Posterior cingulate gyrus (tissue), 11 donors: ENCODE measurements at regions not wholly inside any gene's neighbourhood (a gene's known extent, or its start where the extent isn't known, plus 50 kb on each side); places are given as distances from the start of the nearest gene placed in this dataset.
"Not testable (repeated sequence)": the region's sequence is repeated elsewhere in the genome, so short reads cannot be mapped to it uniquely, and the experiment has no call there.

Experiments
- DNase-seq, 10 donors: peaks; one replicate each; pipeline versions ENCODE4 v3.0.0 to v3.0.0-alpha.2; 2020 to 2021; ENCODE audit warnings: mixed read lengths in 3 of 10
- intact Hi-C: fragments of 100-400 bp; cut with DNase I; formaldehyde crosslinking; loops from one replicate; pipeline ENCODE4 v1.15.1; 2023

- intact Hi-C loops, result no loop called here
- no peak for DNase-seq
Observed at GRCh38 chr6:66065313-66065712, 358.3 kb upstream of the EYS start.

DNA sequence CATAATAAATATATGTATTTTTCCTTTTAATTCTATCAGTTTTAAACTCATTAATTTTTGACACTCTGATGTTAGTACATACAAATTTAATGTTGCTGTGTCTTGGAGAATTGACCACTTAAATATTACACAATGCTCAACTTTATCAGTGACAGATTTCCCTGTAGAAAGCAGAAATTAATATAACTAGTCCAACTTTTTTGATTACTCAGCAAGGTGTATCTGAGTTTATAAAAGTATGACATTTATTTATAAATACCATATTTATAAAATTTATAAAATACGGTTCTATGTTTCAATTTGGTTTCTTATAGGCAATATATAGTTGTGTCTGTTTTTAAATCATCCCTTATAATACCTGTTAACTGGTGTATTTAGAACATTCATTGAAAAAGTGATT, 350.0 kb upstream of the EYS start:
- DNase-seq, result no peak
- intact Hi-C loops, result no loop called here

DNA sequence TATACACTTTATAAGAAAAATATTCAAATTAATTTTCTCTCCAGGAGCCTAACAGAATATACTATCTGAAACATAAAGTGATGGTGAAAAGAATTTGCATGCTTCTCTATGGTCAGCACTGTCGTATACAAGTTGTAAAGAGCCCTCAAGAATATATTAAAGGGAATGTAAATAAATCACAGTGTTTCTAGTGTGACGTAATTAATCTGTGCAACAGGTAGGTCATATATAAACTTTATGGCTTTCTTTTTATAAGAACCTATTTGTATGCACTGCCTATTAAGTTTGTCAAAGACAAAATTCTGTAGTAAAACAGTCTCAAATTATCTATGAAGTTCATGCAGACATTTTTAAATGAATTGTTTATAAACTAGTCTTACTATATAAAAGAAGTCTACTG, 347.9 kb upstream of the EYS start:
- intact Hi-C loops, result no loop called here
- DNase-seq, result no peak

DNA sequence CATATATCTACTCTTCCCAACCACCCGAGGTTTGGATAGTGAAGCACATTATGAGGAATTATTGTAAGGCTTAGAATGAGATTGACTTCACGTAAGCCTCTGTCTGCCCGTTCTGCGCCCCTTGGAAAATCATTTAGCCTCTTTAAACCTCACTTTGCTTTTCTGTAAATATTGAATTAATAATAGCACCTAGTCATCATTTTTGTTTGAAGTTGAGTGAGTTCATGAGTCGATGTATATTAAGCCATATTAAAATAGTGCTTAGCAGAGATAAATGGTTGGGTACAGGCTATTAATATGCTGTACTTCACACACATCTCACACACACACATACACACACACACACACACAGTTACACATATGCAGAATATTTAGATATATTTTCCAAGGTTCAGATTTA, 344.8 kb upstream of the EYS start:
- intact Hi-C loops, result no loop called here
- no peak for DNase-seq

DNA sequence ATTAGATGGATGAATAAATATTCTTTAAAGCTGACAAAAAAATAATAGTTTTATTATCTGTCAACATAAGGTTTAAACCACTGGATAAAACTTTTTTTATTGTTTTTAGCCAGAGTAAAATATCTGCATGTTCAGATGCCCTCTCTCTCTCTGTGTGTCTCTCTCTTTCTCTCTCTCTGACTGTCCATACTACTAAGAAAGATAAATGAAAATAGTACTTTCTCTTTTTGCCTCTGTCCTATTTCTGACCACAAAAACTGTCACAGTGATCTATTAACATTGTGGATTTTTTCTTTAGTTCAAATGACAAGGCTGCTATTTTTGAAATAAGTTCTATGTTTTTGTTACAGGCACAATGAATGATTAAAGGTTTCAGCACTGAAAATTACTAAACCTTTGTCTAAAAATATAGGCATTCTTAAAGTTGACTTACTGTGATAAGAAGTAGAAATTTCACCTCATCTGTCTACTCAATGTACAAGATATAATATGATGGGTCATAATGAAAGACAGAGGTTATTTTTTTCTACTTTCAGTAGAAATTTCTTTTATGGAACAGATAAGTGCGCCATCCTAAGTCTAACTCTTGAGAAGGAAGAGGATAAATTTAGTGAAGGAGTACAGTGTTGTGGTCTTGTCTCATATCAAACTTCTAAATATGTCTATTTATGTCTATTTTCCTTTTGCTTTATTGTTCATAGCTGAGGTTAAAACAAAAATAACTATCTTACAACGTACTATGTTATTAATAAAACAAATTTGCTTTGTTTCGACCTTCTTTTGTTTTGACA, 341.9 kb upstream of the EYS start:
- intact Hi-C loops, result no loop called here
- no peak for DNase-seq

- intact Hi-C loops, result no loop called here
- no peak for DNase-seq
Observed at GRCh38 chr6:66032626-66033025, 325.6 kb upstream of the EYS start.

- DNase-seq, result no peak
- intact Hi-C loops, result no loop called here
Observed at GRCh38 chr6:66029391-66029790, 322.4 kb upstream of the EYS start.

DNA sequence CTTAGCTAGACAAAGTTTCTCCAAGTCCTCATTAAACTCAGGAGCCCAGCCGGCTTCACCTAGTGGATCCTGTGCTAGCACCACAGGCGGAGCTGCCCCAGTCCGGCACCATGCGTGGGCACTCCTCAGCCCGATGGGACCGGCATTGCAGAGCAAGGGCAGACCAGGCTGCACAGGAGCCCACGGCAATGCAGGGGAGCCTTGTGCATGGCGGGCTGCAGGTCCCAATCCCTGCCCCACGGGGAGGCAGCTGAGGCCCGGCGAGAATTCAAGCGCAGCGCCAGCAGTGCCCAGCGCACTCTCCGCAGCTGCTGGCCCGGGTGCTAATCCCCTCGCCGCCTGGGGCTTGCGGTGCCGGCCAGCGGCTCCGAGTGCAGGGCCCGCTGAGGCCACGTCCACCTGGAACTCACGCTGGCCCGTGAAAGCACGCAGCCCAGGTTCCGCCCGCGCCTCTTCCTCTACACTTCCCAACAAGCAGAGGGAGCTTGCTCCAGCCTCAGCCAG, 292.3 kb upstream of the EYS start:
- intact Hi-C loops, result no loop called here

GRCh38 chr6:65998544-65998943, 291.5 kb upstream of the EYS start:
- DNase-seq, result peak in 2 of 10 donors; percentile 49 to 57
- intact Hi-C loops, result no loop called here

More for the DNA sequence above, 292.3 kb upstream of the EYS start:
- peak in 2 of 10 donors; percentile 69 to 78 for DNase-seq

- intact Hi-C loops, result no loop called here
Observed at GRCh38 chr6:65997539-65997938, 290.5 kb upstream of the EYS start.

DNA sequence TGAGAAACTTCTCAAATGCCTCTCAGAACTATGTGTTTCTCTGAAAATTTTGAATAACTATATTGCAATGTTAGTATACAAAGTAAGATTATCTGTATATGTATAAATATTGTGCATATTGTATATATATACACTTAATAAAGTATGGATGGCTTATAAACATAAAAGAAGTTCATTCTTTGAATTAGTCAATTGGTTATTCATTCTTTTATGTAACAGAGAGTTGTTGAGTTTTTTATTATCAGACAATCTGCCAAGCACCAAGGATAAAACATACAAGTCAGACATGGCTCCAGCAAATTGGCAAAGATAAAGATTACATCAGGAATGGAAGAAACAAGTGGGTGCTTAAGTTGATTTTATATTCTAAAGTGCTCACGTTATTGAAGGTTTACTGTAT, 289.1 kb upstream of the EYS start:
- intact Hi-C loops, result no loop called here
- no peak for DNase-seq

More at GRCh38 chr6:65997539-65997938, 290.5 kb upstream of the EYS start:
- DNase-seq, result no peak

DNA sequence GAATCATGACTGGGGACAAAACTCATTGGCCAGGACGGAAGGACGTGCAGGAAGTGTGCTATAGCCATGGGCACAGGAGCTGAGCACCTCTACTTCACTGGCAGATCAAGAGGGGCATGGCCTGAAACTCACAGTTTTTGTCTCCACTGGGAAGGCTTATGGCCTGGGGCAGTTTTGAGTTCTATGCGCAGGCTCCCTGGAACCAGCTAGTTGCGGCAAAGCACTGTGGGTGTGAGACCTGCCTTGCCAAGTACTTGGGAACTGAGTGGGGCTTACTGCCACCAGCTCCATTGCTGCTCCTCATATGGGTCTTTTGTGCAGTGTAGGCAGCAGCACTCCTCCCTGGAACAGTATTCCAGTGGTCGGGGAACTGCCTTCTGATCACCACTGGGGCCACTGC, 282.6 kb upstream of the EYS start:
- intact Hi-C loops, result no loop called here
- peak in 1 of 10 donors; percentile 31 for DNase-seq

- DNase-seq, result no peak
- intact Hi-C loops, result no loop called here
Observed at GRCh38 chr6:65988006-65988405, 281.0 kb upstream of the EYS start.

- intact Hi-C loops, result no loop called here
- DNase-seq, result no peak
Observed at GRCh38 chr6:65984089-65984488, 277.1 kb upstream of the EYS start.

DNA sequence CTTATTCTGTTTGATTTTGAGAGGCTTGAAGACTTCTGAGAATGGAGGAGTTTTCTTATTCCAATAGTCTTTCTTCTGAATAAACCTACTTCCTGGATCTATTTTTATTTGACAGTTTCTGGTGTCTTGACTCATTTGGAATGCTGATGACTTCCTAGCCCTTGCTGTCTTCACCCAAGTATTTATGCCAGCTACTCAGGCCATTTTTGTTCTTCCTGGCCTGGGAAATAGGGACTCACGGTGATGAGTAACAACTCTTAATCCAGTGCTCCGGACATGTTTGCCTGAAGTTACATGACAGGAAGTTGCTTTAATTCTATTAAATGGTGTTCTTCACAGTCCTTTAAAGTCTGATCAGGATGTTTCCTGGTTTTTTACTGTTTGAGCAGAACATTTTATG, 272.1 kb upstream of the EYS start:
- intact Hi-C loops, result no loop called here
- DNase-seq, result no peak

DNA sequence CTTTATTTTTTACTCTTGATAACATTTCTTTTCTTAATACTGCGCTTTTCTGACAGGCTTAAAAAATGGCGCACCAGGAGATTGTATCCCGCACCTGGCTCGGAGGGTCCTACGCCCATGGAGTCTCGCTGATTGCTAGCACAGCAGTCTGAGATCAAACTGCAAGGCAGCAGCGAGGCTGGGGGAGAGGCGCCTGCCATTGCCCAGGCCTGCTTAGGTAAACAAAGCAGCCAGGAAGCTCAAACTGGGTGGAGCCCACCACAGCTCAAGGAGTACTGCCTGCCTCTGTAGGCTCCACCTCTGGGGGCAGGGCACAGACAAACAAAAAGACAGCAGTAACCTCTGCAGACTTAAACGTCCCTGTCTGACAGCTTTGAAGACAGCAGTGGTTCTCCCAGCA, 264.2 kb upstream of the EYS start:
- peak in 1 of 10 donors; percentile 30 for DNase-seq
- intact Hi-C loops, result not testable (repeated sequence)

DNA sequence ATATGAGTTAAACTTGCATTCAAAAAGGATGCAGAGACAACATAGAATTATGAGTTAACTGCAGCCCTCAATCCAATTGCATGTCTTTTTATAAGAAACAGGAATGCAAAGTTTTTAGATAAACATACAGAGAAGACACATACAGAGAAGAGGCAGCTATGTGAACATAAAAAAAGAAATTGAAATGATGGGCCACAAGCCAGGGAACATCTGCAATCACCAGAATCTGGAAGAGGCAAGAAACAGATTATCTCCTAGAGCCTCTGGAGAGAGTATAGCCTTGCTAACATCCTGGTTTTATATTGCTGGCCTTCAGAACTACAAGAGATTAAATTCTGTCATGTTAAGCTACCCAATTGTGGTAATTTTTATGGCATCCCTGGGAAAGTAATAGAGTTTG, 257.2 kb upstream of the EYS start:
- DNase-seq, result no peak

GRCh38 chr6:65955034-65955433, 248.0 kb upstream of the EYS start:
- intact Hi-C loops, result no loop called here

More for the DNA sequence above, 257.2 kb upstream of the EYS start:
- intact Hi-C loops, result no loop called here

DNA sequence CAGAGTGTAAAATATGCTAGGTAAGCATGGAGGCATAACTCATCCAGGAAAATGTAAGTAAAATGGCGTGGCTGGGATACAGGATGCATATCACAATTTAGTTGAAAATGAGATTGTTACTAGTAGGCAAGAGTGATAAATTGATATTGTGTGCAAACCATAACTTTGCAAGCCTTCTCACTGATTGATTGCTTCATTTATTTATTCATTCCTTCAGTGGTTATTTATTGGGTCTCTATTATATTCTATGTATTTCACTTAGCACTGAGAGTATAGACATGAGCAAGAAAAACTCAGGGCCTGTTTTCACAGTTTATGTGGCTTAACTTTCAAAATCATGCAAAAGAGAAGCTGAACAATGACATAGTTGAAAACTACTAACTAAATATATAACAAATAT, 241.0 kb upstream of the EYS start:
- intact Hi-C loops, result no loop called here
- DNase-seq, result no peak

More at GRCh38 chr6:65955034-65955433, 248.0 kb upstream of the EYS start:
- no peak for DNase-seq

DNA sequence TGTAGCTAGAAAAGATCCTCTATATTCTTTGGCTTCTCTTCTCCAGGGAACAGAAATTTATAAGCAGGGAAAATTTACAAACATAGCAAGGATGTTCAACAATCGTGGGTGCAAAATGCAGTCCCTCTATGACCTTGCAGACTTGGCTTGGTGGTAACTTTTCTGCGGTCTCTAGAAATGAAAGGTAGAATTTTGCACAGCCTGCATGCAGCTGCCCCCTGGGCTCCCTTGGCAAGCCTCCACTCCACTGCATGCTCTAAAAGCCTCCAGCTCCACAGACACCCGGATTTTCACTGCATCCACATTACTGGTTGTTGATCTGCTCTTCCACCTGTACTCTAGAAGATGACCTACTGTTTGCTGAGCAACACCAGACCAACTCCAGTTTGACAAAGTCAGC, 236.5 kb upstream of the EYS start:
- intact Hi-C loops, result no loop called here

GRCh38 chr6:65943051-65943450, 236.0 kb upstream of the EYS start:
- DNase-seq, result no peak
- intact Hi-C loops, result no loop called here

More for the DNA sequence above, 236.5 kb upstream of the EYS start:
- peak in 2 of 10 donors; percentile 3 to 49 for DNase-seq

- no peak for DNase-seq
Observed at GRCh38 chr6:65938000-65938399, 231.0 kb upstream of the EYS start.

More at GRCh38 chr6:65938000-65938399, 231.0 kb upstream of the EYS start:
- intact Hi-C loops, result no loop called here
